NB4 (cell line): ENCODE measurements at regions not wholly inside any gene's neighbourhood (a gene's known extent, or its start where the extent isn't known, plus 50 kb on each side); places are given as distances from the start of the nearest gene placed in this dataset.
"Not testable (repeated sequence)": the region's sequence is repeated elsewhere in the genome, so short reads cannot be mapped to it uniquely, and the experiment has no call there.

Source experiments
- POLR2A ChIP-seq: IDR thresholded peaks from 2 replicates; pipeline ENCODE4 v1.6.1; 2011; ENCODE audit warnings: mild to moderate bottlenecking; ENCODE audit not compliant: insufficient read length; ENCODE audit errors: extremely low read depth
- TF ChIP-seq, protein P1 (sequence below): IDR thresholded peaks from one replicate; pipeline ENCODE4 v1.5.1; 2012; ENCODE audit warnings: low read depth, low read length
- TF ChIP-seq, protein P2 (sequence below): IDR thresholded peaks from 2 replicates; pipeline ENCODE4 v1.6.1; 2011; ENCODE audit warnings: low read depth, low read length

DNA sequence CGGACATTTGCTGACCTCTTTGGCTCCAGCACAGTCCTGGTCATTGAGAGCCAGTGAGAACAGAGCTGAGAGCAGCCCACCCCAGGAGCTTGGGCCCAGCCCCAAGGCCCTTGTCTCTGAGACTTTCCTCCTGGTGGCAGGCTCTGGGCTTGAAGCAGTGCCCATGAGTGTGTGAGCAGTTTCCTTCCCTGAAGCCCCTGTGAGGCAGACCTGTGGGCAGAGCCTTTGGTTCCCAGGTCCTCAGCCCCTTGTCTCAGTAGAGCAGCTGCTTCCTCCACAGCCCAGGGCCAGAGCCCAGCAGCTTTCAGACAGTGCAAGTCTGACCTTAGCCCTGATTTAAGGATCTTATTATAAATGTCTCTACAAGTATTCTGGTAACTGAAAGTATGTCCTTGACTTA, 1185.0 kb downstream of the RPIA start:
- TF ChIP-seq, protein P1, sequence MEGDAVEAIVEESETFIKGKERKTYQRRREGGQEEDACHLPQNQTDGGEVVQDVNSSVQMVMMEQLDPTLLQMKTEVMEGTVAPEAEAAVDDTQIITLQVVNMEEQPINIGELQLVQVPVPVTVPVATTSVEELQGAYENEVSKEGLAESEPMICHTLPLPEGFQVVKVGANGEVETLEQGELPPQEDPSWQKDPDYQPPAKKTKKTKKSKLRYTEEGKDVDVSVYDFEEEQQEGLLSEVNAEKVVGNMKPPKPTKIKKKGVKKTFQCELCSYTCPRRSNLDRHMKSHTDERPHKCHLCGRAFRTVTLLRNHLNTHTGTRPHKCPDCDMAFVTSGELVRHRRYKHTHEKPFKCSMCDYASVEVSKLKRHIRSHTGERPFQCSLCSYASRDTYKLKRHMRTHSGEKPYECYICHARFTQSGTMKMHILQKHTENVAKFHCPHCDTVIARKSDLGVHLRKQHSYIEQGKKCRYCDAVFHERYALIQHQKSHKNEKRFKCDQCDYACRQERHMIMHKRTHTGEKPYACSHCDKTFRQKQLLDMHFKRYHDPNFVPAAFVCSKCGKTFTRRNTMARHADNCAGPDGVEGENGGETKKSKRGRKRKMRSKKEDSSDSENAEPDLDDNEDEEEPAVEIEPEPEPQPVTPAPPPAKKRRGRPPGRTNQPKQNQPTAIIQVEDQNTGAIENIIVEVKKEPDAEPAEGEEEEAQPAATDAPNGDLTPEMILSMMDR = not testable (repeated sequence)
- not testable (repeated sequence) for TF ChIP-seq POLR2A
- TF ChIP-seq, protein P2, sequence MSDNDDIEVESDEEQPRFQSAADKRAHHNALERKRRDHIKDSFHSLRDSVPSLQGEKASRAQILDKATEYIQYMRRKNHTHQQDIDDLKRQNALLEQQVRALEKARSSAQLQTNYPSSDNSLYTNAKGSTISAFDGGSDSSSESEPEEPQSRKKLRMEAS = not testable (repeated sequence)
